Osteoblast (primary cell): ENCODE measurements at regions not wholly inside any gene's neighbourhood (a gene's known extent, or its start where the extent isn't known, plus 50 kb on each side); places are given as distances from the start of the nearest gene placed in this dataset.

Experiments
- DNase-seq: peaks from one replicate; pipeline ENCODE4 v3.0.0; 2011; ENCODE audit warnings: low spot score, mixed read lengths; ENCODE audit not compliant: insufficient read length; ENCODE audit errors: missing footprints
- H2AFZ ChIP-seq: 2 replicates; pipeline ENCODE4 v1.6.0; 2011; ENCODE audit warnings: mild to moderate bottlenecking, low read length
- H3K27ac ChIP-seq: 2 replicates; pipeline ENCODE4 v1.5.1; 2011; ENCODE audit warnings: mild to moderate bottlenecking, low read depth, low read length, moderate library complexity
- H3K27me3 ChIP-seq: 2 replicates; pipeline ENCODE4 v1.6.0; 2012; ENCODE audit warnings: mild to moderate bottlenecking, control low read depth, inconsistent platforms, low read length, moderate library complexity; ENCODE audit not compliant: insufficient read depth
- H3K36me3 ChIP-seq: 2 replicates; pipeline ENCODE4 v1.5.1; 2011; ENCODE audit warnings: mild to moderate bottlenecking, low read length, control low read depth, moderate library complexity; ENCODE audit not compliant: insufficient read depth
- H3K4me1 ChIP-seq: 2 replicates; pipeline ENCODE4 v1.5.1; 2011; ENCODE audit warnings: mild to moderate bottlenecking, low read length, control low read depth, moderate library complexity; ENCODE audit not compliant: insufficient read depth
- H3K4me2 ChIP-seq: 2 replicates; pipeline ENCODE4 v1.6.0; 2011; ENCODE audit warnings: mild to moderate bottlenecking, low read length; ENCODE audit not compliant: insufficient read depth
- H3K4me3 ChIP-seq: fragments of 200-600 bp; sonication (generic); 3 replicates; pipeline ENCODE4 v1.5.1; 2012; ENCODE audit warnings: mild to moderate bottlenecking, low read length, inconsistent platforms; ENCODE audit not compliant: insufficient read depth
- H3K79me2 ChIP-seq: 2 replicates; pipeline ENCODE4 v1.6.0; 2012; ENCODE audit warnings: mild to moderate bottlenecking, low read length, control low read depth, inconsistent platforms; ENCODE audit not compliant: insufficient read depth
- H3K9me3 ChIP-seq: 2 replicates; pipeline ENCODE4 v1.5.1; 2011; ENCODE audit warnings: low read depth, low read length, control low read depth
- H4K20me1 ChIP-seq: 2 replicates; pipeline ENCODE4 v1.6.0; 2012; ENCODE audit warnings: mild to moderate bottlenecking, low read length, control low read depth; ENCODE audit not compliant: insufficient read depth
- CTCF ChIP-seq: IDR thresholded peaks from 2 replicates; pipeline ENCODE4 v1.5.1; 2011; ENCODE audit warnings: mild to moderate bottlenecking, low read depth, low read length, moderate library complexity; ENCODE audit errors: extremely low read depth

GRCh38 chr1:98314601-98315000 lies 346.9 kb upstream of the SNX7 start:
- no peak overlapping the region for H2AFZ ChIP-seq
- no peaks in the 10 kb centered on the region for H3K9me3 ChIP-seq
- no peaks in the 10 kb centered on the region for H3K27me3 ChIP-seq
- no peaks in the 10 kb centered on the region for H3K36me3 ChIP-seq
- H3K4me3 ChIP-seq, result no peak overlapping the region
- H3K4me2 ChIP-seq, result no peak overlapping the region
- no peaks in the 10 kb centered on the region for H4K20me1 ChIP-seq
- H3K27ac ChIP-seq, result no peak overlapping the region
- no peak for DNase-seq
- H3K79me2 ChIP-seq, result no peaks in the 10 kb centered on the region
- TF ChIP-seq CTCF, result no peak
- peaks cover 30% of the 10 kb centered on the region for H3K4me1 ChIP-seq

- H3K9me3 ChIP-seq, result no peaks in the 10 kb centered on the region
- DNase-seq, result no peak
- H3K27ac ChIP-seq, result no peak overlapping the region
- no peaks in the 10 kb centered on the region for H3K36me3 ChIP-seq
- no peaks in the 10 kb centered on the region for H3K27me3 ChIP-seq
- no peaks in the 10 kb centered on the region for H4K20me1 ChIP-seq
- no peak overlapping the region for H2AFZ ChIP-seq
- H3K4me2 ChIP-seq, result no peak overlapping the region
- no peak overlapping the region for H3K4me3 ChIP-seq
- no peaks in the 10 kb centered on the region for H3K4me1 ChIP-seq
- no peaks in the 10 kb centered on the region for H3K79me2 ChIP-seq
- no peak for TF ChIP-seq CTCF
These were observed 354.9 kb upstream of the SNX7 start for GRCh38 chr1:98306517-98307089.

GRCh38 chr1:98305362-98305761 lies 356.2 kb upstream of the SNX7 start:
- no peak overlapping the region for H2AFZ ChIP-seq
- H3K4me1 ChIP-seq, result no peaks in the 10 kb centered on the region
- H3K9me3 ChIP-seq, result no peaks in the 10 kb centered on the region
- DNase-seq, result no peak
- no peak for TF ChIP-seq CTCF
- no peaks in the 10 kb centered on the region for H3K79me2 ChIP-seq
- no peaks in the 10 kb centered on the region for H3K36me3 ChIP-seq
- no peak overlapping the region for H3K4me2 ChIP-seq
- no peak overlapping the region for H3K27ac ChIP-seq
- no peaks in the 10 kb centered on the region for H3K27me3 ChIP-seq
- no peaks in the 10 kb centered on the region for H4K20me1 ChIP-seq
- no peak overlapping the region for H3K4me3 ChIP-seq

GRCh38 chr1:98304888-98305287 lies 356.6 kb upstream of the SNX7 start:
- TF ChIP-seq CTCF, result no peak

More at GRCh38 chr1:98304888-98305287, 356.6 kb upstream of the SNX7 start:
- no peaks in the 10 kb centered on the region for H3K79me2 ChIP-seq
- DNase-seq, result no peak
- H3K4me1 ChIP-seq, result no peaks in the 10 kb centered on the region
- H3K27ac ChIP-seq, result no peak overlapping the region
- H2AFZ ChIP-seq, result no peak overlapping the region
- H3K9me3 ChIP-seq, result no peaks in the 10 kb centered on the region
- H3K4me3 ChIP-seq, result no peak overlapping the region
- H3K27me3 ChIP-seq, result no peaks in the 10 kb centered on the region
- H3K4me2 ChIP-seq, result no peak overlapping the region
- no peaks in the 10 kb centered on the region for H4K20me1 ChIP-seq
- no peaks in the 10 kb centered on the region for H3K36me3 ChIP-seq
